Body of pancreas (tissue), 4 donors: ENCODE measurements at regions not wholly inside any gene's neighbourhood (a gene's known extent, or its start where the extent isn't known, plus 50 kb on each side); places are given as distances from the start of the nearest gene placed in this dataset.

ENCODE experiments used
- ATAC-seq: fragments of 150-250 bp; one replicate; pipeline ENCODE4 v1.9.1; 2016
- DNase-seq, 4 donors: peaks; one replicate each; pipeline ENCODE4 v3.0.0-alpha.2; 2019
- H3K27ac ChIP-seq, 4 donors: fragments of 200-600 bp; sonication (generic); 1 replicate in 3 of 4; 2 replicates in 1 of 4; pipeline versions ENCODE4 v1.5.1 to v1.6.1; 2016 to 2019; ENCODE audit warnings: mild to moderate bottlenecking in 1 of 4, mixed read lengths in 1 of 4, moderate library complexity in 1 of 4
- H3K27me3 ChIP-seq, 2 donors: fragments of 200-600 bp; sonication (generic); one replicate each; pipeline ENCODE4 v1.6.0; 2016; ENCODE audit warnings: mild to moderate bottlenecking in 1 of 2
- H3K36me3 ChIP-seq, 2 donors: fragments of 200-600 bp; sonication (generic); replicated peaks in 1 of 2; 2 replicates each; pipeline ENCODE4 v1.5.1; 2016; ENCODE audit warnings: low read depth in 2 of 2; ENCODE audit not compliant: insufficient read depth in 1 of 2
- H3K4me1 ChIP-seq: fragments of 200-600 bp; sonication (generic); one replicate; pipeline ENCODE4 v1.6.0; 2016
- H3K4me3 ChIP-seq, 2 donors: fragments of 200-600 bp; sonication (generic); 1 replicate in 1 of 2; 2 replicates in 1 of 2; pipeline ENCODE4 v1.5.1; 2016 to 2019
- H3K9me3 ChIP-seq, 3 donors: fragments of 200-600 bp; sonication (generic); 1 replicate in 2 of 3; 2 replicates in 1 of 3; pipeline ENCODE4 v1.5.1; 2016
- CTCF ChIP-seq, 7 experiments: fragments of 450-650 bp in 4 of 7; fragments of 200-600 bp in 3 of 7; sonication (generic) in 3 of 7; IDR thresholded peaks; one replicate each; pipeline ENCODE4 v1.5.1; 2016 to 2019; ENCODE audit warnings: antibody characterized with exemption in 7 of 7
- POLR2A ChIP-seq, 3 donors: fragments of 450-650 bp; IDR thresholded peaks; one replicate each; pipeline ENCODE4 v1.6.1; 2016; ENCODE audit warnings: antibody characterized with exemption in 3 of 3, mild to moderate bottlenecking in 2 of 3
- WGBS, 2 donors: methylation state at CpG; one replicate each; pipeline ENCODE4 v1.1.5; 2017; 5-methylcytosine and 5-hydroxymethylcytosine counted together
- intact Hi-C: fragments of 100-400 bp; cut with DNase I; formaldehyde crosslinking; loops from one replicate; pipeline ENCODE4 v1.15.1; 2023

GRCh38 chr10:47224546-47225218, 75.3 kb upstream of the GDF10 start:
- H3K36me3 ChIP-seq, result no peaks in the 10 kb centered on the region
- ATAC-seq (no peak), DNase-seq (no peak)
- WGBS, 2 donors, result 50 to 63% methylated on average over 2 of the region's 2 CpGs
- H3K4me1 ChIP-seq, result no peaks in the 10 kb centered on the region
- H3K27me3 ChIP-seq, result no peaks in the 10 kb centered on the region
- H3K27ac ChIP-seq, result no peak overlapping the region
- no peak for TF ChIP-seq POLR2A (IDR thresholded peaks at IDR 0.05)
- no peak for TF ChIP-seq CTCF (IDR thresholded peaks at IDR 0.05)
- H3K9me3 ChIP-seq, result peaks cover 0 to 3% (median 0%) of the 10 kb centered on the region in 3 donors
- H3K4me3 ChIP-seq, result no peak overlapping the region
- intact Hi-C loops, result no loop called here

- ATAC-seq (no peak), DNase-seq (no peak)
- intact Hi-C loops, result no loop called here
- Histone ChIP-seq H3K4me1 (no peaks in the 10 kb centered on the region), H3K36me3 (no peaks in the 10 kb centered on the region), H3K4me3 (no peak overlapping the region), H3K9me3 (peaks cover 0 to 3% (median 0%) of the 10 kb centered on the region in 3 donors), H3K27me3 (no peaks in the 10 kb centered on the region), H3K27ac (no peak overlapping the region)
- WGBS, 2 donors, result 77 to 80% methylated on average over 8 of the region's 8 CpGs
- TF ChIP-seq POLR2A (IDR thresholded peaks at IDR 0.05) (no peak), CTCF (IDR thresholded peaks at IDR 0.05) (no peak)
These were observed 74.6 kb upstream of the GDF10 start for GRCh38 chr10:47225219-47225927.

GRCh38 chr10:47225928-47226645, 73.9 kb upstream of the GDF10 start:
- peaks cover 0 to 3% (median 0%) of the 10 kb centered on the region in 3 donors for H3K9me3 ChIP-seq
- no peaks in the 10 kb centered on the region for H3K4me1 ChIP-seq
- DNase-seq (no peak), ATAC-seq (no peak)
- H3K27ac ChIP-seq, result no peak overlapping the region
- intact Hi-C loops, result no loop called here
- H3K27me3 ChIP-seq, result no peaks in the 10 kb centered on the region
- WGBS, 2 donors, result 95% methylated on average over 7 to 8 of the region's 8 CpGs
- H3K4me3 ChIP-seq, result no peak overlapping the region
- no peak for TF ChIP-seq CTCF (IDR thresholded peaks at IDR 0.05)
- TF ChIP-seq POLR2A (IDR thresholded peaks at IDR 0.05), result no peak
- H3K36me3 ChIP-seq, result no peaks in the 10 kb centered on the region

GRCh38 chr10:47230482-47230881, 69.5 kb upstream of the GDF10 start:
- H3K4me1 ChIP-seq, result no peaks in the 10 kb centered on the region
- TF ChIP-seq CTCF (IDR thresholded peaks at IDR 0.05) (no peak), POLR2A (IDR thresholded peaks at IDR 0.05) (no peak)

More at GRCh38 chr10:47230482-47230881, 69.5 kb upstream of the GDF10 start:
- WGBS, 2 donors, result 68 to 73% methylated on average over 4 of the region's 4 CpGs
- DNase-seq (no peak), ATAC-seq (no peak)
- Histone ChIP-seq H3K36me3 (no peaks in the 10 kb centered on the region), H3K4me3 (no peak overlapping the region), H3K27ac (no peak overlapping the region), H3K9me3 (peaks cover 0 to 3% (median 0%) of the 10 kb centered on the region in 3 donors), H3K27me3 (no peaks in the 10 kb centered on the region)
- intact Hi-C loops, result no loop called here
